ENCODE measurements at regions not wholly inside any gene's neighbourhood (a gene's known extent, or its start where the extent isn't known, plus 50 kb on each side); places are given as distances from the start of the nearest gene placed in this dataset.

DNA sequence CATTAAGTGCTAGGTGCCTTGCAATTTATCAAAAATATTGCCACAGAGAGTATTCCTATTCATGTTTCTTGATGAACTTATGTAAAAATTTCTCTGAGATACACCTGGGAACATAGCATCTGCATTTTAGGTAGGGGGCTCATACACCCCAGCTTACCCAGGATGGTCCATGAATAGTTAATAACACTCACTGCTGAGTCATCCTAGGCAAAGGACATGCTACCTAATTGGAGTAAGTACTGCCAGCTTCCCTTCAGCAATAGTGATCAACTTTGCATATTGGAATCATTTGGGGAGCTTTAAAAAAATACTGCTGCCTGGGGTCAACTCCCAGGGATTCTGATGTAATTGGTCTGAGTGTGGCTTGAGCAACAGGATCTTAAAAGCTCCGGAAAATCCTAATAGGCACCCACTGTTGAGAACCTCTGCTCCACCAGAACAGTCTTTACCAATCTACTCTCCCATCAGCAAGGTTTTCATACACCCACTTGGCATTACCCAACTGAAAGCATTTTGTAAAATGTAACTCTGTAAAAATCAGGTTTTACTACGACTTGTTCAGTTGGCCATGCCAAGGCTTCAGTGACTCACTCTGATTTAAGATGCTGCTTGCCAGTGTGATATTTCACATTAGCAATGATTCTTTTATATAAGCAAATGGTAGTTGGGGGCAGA lies 67.2 kb upstream of the FNDC3A start:
- TF ChIP-seq, protein P1, sequence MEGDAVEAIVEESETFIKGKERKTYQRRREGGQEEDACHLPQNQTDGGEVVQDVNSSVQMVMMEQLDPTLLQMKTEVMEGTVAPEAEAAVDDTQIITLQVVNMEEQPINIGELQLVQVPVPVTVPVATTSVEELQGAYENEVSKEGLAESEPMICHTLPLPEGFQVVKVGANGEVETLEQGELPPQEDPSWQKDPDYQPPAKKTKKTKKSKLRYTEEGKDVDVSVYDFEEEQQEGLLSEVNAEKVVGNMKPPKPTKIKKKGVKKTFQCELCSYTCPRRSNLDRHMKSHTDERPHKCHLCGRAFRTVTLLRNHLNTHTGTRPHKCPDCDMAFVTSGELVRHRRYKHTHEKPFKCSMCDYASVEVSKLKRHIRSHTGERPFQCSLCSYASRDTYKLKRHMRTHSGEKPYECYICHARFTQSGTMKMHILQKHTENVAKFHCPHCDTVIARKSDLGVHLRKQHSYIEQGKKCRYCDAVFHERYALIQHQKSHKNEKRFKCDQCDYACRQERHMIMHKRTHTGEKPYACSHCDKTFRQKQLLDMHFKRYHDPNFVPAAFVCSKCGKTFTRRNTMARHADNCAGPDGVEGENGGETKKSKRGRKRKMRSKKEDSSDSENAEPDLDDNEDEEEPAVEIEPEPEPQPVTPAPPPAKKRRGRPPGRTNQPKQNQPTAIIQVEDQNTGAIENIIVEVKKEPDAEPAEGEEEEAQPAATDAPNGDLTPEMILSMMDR (conservative IDR thresholded peaks at IDR 0.05; ENCODE audit: low read depth, low read length) = no peak
- TF ChIP-seq EZH2 (IDR thresholded peaks at IDR 0.05; ENCODE audit: borderline replicate concordance, low read depth, low read length, poor library complexity, severe bottlenecking) = no peak
